ENCODE measurements at regions not wholly inside any gene's neighbourhood (a gene's known extent, or its start where the extent isn't known, plus 50 kb on each side); places are given as distances from the start of the nearest gene placed in this dataset.

DNA sequence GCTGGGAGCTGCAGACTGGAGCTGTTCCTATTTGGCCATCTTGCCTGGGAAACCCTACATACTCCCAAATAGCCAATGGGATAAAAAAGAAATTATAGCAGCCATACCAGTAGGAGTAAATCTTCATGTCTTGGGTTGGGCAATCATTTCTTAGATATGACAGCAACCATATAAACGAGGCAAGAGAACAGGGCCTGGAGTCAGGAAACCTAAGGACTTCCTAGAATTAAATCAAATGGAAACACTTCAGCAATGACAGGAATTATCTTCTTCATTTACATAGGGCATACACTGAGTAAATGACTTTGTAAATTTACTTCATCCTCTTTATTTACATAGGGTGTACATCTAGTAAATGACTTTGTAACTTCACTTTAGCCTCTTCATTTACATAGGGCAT is 286.6 kb upstream of the POGK start:
- TF ChIP-seq, protein P1, sequence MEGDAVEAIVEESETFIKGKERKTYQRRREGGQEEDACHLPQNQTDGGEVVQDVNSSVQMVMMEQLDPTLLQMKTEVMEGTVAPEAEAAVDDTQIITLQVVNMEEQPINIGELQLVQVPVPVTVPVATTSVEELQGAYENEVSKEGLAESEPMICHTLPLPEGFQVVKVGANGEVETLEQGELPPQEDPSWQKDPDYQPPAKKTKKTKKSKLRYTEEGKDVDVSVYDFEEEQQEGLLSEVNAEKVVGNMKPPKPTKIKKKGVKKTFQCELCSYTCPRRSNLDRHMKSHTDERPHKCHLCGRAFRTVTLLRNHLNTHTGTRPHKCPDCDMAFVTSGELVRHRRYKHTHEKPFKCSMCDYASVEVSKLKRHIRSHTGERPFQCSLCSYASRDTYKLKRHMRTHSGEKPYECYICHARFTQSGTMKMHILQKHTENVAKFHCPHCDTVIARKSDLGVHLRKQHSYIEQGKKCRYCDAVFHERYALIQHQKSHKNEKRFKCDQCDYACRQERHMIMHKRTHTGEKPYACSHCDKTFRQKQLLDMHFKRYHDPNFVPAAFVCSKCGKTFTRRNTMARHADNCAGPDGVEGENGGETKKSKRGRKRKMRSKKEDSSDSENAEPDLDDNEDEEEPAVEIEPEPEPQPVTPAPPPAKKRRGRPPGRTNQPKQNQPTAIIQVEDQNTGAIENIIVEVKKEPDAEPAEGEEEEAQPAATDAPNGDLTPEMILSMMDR (IDR thresholded peaks at IDR 0.05), result no peak
- TF ChIP-seq POLR2A (IDR thresholded peaks at IDR 0.05) (no peak), POLR2AphosphoS5 (IDR thresholded peaks at IDR 0.05) (no peak)
